HG02588 (cell line): ENCODE measurements at regions not wholly inside any gene's neighbourhood (a gene's known extent, or its start where the extent isn't known, plus 50 kb on each side); places are given as distances from the start of the nearest gene placed in this dataset.
"Not testable (repeated sequence)": the region's sequence is repeated elsewhere in the genome, so short reads cannot be mapped to it uniquely, and the experiment has no call there.

Experiments
- ATAC-seq: cut with Tn5 transposase; IDR thresholded peaks from one replicate; pipeline ENCODE4 v1.9.1; 2021; ENCODE audit warnings: mild to moderate bottlenecking, moderate library complexity; ENCODE audit not compliant: unreplicated experiment

DNA sequence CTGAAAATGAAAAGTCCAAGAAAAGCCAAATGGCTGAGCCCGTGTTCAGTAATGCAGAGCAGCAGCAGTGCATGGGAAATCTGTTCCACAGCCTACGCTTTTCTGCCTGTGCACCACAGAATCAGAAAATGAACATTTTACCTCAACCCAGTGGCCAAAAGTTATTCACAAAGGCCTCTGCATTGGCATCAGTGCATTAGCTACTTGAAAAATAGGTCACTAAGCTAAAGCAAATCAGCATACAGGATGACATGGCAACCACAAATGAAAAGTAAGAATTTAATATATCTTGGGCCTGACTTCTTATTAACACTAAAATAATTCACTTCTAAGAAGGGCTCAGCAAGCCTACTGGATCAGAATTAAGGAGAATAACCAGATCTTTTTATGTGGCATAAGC is 1145.3 kb upstream of the CHAC2 start:
- no peak for ATAC-seq

DNA sequence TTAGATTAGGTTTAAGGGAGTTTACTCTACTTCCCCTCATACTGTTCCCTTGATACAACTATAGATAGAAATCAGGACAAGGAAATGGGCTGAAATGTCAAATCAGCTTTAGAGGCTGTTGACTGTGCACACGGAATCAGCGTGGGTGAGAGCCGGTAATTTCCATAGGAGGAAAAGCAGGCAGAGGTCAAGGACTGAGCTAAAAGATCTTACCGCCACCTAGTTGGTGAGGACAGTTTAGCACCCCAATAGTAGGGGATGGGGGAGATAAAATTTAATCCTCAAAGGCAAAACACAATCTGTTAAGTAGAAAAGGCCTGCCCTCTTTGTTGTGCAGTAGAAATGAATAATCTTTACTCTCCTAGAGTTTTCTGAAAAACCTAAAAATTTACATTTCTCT is 1154.5 kb upstream of the CHAC2 start:
- ATAC-seq, result no peak

DNA sequence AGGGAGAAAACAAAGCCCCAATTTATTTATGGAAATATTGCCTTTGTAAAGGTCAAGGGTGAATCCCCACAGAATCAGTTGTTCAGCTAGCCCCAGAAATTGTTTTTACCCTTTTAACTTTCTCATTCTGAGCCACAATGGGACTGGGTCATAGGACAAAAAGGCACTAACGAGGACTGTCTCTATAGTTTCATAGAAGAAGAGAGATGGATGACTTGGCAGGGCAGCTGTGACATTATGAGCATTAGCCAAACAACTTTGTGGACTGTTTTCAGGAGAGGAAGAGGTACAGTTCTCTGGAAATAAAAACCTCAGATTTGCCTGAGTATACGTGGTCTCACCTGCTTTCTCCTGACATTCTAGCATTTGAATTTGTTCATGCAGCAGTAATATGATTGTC is 1155.8 kb upstream of the CHAC2 start:
- ATAC-seq, result no peak

DNA sequence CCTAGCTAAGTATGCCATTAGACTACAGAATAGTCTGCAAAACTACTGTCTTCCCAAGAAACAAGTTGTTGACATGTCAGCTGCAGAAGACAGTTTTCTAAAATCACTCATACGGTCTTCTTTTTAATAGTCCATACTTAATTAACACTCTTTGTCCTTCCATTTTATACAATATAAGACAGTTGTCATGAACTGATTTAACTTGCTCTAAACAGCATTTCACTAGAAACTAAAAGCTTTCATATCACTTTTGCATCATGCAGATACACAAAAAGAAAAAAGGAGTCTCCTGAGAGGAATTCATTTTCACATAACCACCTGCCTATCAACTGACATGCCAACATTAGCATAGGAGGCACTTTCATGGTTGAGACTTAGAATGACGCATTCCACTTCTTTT is 1159.6 kb upstream of the CHAC2 start:
- ATAC-seq, result no peak

DNA sequence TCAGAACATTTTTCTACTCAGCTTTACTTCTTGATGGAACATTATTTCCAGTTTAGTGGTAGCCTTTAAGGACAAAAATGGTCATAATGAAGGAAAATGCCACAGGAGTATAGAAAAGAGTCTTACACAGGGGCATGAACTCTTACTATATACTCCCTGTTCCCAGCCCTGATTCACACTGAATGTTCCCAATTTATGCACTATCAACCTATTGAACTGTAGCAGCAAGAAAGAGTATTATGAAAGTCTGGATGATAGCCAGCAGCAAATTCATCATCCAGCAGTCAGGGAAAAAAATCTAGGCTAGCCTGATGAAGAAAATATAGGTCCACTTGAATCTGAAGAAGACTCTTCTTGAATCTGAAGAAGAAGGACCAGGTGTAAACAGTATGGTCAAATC is 1170.3 kb upstream of the CHAC2 start:
- ATAC-seq, result no peak

DNA sequence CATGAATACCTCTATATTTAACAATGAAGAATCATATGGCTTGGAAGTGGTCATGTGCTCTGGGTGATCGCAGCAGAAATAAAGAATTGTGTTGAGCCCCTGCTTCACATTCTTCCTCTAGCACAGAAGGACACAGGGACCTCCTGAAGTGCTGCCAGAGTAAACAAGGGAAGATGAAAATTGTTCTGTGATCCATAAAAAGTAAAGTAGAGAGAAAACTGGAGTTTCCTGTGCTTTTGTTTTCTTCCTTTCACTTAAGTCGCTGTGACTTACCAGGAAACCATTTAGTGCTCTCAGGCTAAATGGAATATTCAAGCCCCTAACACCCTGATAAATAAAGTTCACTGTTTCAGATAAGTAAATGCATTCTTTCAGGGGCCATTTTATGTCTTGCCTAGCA is 1173.6 kb upstream of the CHAC2 start:
- no peak for ATAC-seq

DNA sequence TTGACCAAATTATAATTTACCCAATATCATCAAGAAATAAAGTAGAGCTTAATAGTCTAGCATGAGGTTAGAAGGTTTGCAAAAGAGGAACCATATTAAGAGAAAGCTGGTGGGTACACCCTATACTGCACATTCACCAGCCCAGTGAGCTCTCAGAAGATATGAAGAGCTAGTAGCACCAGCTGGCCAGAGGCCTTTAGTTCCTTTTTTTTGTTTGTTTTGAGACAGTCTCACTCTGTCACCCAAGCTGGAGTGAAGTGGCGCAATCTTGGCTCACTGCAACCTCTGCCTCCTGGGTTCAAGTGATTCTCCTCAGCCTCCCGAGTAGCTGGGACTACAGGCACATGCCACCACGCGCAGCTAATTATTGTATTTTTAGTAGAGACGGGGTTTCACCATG is 1183.5 kb upstream of the CHAC2 start:
- not testable (repeated sequence) for ATAC-seq

DNA sequence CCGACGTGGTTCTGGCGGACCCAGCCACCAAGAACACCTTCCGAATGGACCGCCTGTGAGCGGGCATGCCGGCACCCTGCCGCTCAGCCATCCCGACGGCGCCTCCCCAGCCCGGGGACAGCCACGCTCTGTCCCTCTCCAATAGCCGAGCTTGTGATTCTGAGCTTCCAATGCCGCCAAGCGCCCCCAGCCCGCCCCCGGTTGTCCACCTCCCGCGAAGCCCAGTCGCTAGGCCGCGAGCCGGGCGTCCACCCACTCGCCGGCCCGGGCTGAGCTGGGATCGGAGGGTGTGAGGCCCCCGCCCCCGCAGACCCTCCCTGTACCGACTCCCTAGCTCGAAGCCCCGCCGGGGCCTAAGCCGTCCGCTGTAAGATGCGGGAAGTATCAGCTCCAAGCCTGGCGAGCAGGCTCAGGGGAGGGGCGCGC is 1195.1 kb upstream of the CHAC2 start:
- ATAC-seq, result no peak

DNA sequence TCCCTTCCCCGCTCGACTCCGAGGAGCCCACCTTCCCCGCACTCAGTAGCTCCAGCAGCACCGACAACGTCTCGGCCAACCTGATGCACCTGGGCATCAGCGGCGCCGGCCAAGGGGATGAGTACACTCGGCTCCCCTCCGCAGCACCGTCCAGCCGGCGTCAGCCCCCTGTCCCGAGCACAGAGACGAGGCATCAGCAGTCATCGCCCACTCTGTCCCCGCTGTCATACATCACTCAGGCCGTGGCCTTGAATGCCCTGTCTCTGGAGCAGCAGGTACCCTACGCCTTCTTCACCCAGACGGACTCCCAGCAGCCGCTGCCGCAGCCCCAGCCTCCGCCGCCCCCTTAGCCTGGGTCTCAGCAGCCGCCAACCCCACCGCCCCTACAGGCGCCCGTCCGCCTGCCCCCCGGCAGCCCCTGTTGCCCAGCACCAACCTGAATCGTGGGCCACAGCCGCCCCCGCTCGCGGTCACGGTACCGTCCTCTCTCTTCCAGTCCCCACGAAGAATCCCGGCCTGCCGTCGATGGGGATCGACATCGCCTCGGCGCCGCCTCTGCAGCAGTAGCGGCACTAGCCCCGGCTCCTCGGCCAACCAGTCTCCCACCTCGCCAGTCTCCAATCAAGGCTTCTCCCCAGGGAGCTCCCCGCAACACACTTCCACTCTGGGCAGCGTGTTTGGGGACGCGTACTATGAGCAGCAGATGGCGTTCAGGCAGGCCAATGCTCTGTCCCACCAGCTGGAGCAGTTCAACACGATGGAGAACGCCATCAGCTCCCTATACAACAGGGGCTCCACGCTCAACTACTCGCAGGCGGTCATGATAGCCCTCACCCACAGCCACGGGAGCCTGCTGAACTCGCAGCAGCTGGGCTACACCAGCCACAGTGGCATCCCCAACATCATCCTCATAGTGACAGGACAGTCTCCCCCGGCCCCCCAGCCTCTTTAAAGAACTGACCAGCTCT is 1195.9 kb upstream of the CHAC2 start:
- no peak for ATAC-seq

DNA sequence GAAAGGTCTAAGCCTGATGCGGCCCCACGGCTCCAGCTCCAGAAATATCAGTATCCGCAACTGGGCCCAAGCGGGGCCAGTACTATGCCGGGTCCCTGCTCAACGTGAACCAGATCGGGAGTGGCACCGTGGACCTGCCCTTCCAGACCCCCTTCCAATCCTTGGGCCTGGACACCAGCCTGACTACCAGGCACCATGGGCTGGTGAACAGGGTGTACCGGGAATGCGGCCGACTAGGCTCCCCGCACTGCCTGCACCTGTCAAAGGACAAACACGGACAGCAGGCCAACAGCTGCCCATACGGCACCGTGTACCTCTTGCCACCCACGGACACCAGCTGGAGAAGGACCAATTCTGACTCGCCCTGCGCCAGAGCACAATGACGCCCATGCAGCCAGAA is 1196.9 kb upstream of the CHAC2 start:
- no peak for ATAC-seq

DNA sequence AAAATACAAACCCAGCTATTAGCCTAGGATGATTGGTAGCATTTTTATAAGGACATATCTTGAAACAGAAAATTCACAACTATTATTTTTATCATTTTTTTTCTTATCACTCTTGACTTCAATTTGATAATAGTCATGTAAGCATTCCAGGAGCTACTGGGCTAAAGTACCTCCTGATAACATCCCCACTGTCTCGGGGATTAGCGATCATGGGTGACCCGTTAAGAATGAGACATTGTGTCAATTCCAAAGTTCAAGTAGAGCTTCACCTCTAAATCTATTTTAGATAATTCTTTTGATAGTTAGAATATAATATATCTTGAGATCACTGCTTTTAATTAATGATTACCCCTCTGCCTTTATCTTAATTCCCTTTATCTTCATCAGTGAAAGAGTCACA is 1204.5 kb upstream of the CHAC2 start:
- no peak for ATAC-seq

DNA sequence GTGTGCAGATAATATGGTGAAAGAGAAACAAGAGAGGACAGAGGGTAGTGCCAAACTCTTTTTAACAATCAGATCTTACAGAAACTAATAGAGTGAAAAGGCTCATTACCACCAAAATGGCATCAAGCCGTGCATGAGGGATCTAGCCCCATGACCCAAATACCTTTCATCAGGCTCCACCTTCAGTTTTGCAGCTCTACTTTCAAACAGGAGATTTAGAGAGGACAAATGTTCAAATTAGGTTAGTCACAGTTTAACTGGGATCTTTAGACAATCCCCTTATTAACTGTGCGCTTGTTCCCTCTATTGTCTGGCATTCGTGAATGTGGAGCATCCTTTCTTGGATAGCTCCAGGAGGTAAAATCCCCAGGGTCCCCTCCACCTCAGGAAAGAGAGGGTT is 1209.3 kb upstream of the CHAC2 start:
- ATAC-seq, result no peak

DNA sequence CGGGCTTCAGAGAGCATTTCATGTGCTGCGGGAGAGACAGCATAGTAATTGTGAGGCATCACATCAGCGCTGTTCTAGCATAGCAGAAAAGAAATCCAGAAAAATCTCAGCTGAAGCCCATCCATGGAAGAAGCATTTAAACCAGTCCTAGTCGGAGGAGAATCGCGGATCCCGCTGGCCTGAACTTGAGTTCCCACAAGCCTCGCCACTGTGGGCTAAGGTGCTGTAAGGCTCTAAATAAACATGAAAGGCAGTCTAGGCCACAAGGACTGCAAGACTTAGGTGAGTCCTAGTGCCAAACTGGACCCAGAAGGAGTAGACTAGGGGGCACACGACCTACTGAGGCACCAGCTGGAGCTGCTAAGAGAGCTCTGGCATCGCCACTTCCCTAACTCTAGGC is 1225.3 kb upstream of the CHAC2 start:
- ATAC-seq, result no peak

DNA sequence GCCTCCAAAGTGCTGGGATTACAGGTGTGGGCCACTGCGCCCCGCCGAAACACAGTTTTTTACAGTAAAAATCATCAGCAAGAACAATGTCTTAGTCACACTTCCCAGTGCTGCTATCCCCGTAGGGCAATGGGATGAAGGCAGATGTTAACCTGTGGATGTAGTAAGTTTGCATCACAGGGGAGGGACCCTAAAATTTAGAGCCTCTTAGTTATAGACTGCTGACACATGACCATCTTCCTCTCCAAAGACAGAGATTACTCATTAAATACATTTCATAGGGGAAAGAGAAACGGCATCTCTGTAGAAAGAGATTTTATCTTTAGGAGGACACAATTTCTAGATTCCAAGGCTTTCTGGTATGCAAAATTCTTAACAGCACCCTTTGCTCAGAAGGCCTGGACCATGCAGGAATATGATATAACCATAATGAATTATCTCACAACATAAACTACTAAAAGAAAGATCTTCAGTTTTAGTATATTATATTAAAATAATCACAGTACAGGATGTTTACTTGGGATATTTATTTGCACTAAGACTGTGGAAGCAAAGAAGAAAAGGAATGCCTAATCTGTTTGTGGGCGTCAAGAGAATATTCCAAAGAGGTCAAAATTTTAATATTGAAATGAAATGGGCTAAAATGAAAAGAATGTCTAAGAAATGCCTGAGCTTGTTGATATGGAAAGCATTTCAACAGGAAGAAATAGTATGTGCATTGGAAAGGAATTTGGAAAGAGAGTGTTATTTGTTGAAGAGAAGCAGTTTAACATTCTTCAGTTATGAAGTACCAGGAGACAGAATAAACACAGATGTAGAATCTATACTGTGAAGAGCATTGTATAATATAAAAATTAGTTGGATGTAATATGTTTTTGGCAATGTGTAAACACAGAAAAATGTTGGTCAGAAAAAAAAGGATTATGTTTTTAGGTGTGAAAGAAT is 1228.3 kb upstream of the CHAC2 start:
- ATAC-seq, result no peak

DNA sequence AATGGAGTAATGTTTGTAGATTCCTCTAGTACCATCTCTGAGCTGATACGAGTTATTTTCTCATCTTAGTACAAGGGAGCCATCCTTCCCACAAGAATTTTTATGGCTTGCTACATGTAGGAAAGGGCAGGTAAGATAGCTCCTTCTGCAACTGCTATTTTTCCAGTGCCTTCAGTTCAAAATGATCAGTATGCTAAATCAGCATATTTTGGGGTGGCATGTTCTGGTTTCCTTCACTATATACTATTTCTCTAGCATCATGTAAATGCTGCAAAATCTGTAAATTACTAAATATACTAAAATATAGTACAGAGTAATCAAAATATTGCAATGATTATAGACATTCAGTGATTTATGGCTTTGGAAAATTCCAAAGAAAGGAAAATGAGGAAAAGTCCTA is 1230.0 kb upstream of the CHAC2 start:
- ATAC-seq, result no peak

DNA sequence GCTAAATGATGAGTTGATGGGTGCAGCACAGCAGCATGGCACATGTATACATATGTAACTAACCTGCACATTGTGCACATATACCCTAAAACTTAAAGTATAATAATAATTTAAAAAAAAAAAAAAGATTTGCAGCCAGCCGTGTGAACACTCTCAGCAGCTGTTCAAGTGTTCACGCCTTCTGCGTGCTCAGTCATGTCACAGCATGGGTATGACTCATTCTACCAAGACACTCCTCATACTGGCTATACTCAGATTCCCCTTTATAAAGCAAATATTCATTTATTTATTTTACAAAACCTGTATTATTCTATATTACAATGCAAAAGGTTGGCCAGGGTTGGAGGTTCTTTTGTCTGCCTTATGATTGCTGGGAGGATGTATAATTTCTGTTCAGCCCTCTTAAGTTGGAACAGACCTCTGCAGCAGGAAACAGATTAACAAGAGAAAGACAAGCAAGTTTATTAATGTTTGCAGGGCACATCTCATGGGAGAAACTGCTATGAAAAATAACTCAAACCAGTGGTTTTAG is 1230.6 kb upstream of the CHAC2 start:
- no peak for ATAC-seq

DNA sequence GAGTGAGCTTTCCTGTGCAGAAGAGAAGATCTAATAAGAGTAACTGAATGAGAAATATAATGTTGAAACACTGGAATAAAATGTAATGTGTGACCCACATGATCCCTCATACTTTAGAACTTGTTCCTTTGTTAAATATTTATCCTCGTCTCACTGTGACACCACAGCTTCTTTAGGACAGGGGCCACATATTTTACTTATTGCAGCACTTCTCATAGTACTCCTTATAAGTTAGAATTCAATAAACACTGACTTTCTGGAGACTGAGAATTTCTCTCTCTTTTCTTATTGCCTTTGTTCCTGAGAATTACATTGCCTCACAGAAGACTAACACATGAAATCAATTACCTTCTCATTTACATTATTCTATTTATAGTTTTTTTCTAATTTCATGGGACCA is 1234.6 kb upstream of the CHAC2 start:
- no peak for ATAC-seq

DNA sequence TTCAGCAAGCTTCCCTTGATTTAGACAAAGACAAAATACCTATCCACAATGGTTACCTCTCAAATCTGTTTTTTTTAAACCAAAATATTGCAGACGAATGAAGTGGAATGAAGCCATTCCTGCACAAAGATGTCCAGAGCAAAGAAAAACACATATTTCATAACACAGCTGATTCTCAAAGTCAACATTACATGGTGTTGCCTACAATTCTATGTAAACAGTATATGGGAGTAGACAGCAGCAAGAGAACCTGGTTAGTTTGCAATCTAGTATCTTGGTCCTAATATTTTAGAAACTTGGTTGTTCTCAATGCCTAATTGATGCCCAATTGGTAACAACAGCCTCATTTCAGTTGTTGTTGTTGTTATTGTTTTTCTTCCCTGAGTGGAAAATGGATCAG is 1240.9 kb upstream of the CHAC2 start:
- ATAC-seq, result no peak

DNA sequence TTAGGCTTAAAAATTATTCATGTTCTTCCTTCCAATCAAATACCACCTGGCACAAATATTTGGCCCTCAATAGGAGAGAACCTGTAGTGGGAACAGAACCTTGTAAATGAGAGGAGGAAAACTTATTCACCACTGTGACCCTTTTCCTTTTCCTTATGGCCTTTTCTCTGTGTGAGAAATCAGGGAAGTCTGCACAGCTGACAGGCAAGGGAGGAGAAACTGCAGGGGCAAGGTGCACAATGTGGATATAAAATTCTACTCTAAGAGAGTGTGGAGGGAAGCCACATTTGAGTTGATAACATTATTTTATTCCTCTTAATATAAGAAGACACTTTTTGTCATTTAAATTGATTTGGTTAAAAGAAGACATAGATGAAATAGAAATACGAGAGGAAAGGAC is 1247.0 kb upstream of the CHAC2 start:
- no peak for ATAC-seq

DNA sequence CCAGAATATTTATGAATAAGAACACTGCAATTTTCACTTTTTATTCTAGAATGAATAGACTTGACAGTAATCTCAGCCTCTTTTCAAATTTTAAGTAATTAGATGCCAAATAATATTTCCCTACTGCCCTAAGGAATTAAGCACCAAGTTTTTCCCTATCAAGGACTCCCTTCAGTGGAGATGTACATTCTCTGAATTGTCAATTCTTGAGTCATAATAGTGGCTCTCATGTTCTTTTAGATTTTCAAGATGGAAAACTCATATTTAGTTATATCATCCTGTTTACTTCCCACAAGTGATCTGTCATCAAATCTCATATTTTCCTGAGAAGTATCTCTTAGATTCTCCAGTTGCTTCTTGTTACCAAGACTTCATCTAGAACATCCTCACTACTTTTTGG is 1248.9 kb upstream of the CHAC2 start:
- no peak for ATAC-seq

DNA sequence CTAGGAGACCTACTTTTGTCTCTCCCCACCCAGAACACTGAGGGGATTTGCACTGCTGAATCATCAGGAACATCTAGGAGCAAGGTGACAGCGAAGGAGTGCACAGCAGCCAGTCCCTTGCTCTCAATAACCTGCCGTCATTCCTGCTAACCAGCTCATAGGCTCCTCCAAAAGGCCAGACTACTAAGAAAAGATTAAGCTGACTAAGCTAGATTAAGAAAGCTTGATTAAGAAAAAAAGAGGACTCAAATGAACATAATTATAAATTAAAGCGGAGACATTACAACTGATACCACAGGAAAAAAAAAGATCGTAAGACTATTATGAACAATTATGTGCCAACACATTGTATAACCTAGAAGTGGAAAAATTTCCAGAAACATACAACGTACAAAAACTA is 1254.8 kb upstream of the CHAC2 start:
- ATAC-seq, result no peak

DNA sequence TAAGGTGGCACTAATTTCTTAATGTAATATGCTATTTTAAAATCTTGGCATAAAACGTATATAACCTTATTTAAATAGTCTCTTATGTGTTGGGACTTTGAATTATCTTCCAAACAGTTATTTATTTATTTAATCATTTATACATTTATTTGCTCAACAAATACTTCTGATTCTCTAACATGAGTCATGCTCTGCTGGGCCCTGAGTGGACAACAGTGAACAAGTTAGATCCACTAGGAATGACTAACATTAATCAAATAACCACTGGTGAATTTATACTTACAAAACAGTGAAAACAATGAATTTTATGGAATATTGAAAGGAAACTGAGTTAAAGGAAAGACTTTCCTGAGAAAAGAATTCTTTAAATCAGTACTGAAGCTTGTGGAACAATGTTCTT is 1257.2 kb upstream of the CHAC2 start:
- ATAC-seq, result no peak
